Liver (tissue), 7 donors: ENCODE measurements at regions not wholly inside any gene's neighbourhood (a gene's known extent, or its start where the extent isn't known, plus 50 kb on each side); places are given as distances from the start of the nearest gene placed in this dataset.

Source experiments
- DNase-seq: peaks from one replicate; pipeline ENCODE4 v3.0.0-alpha.2; 2017; ENCODE audit warnings: low spot score
- H3K27ac ChIP-seq, 2 donors: one replicate each; pipeline ENCODE4 v1.7.0; 2013; ENCODE audit warnings: inconsistent platforms in 2 of 2, low read length in 2 of 2, control low read depth in 1 of 2, low read depth in 1 of 2, mild to moderate bottlenecking in 1 of 2
- H3K27me3 ChIP-seq, 4 donors: one replicate each; pipeline versions ENCODE4 v1.6.1 to v1.7.0; 2013; ENCODE audit warnings: low read length in 3 of 4, inconsistent platforms in 1 of 4, mild to moderate bottlenecking in 1 of 4, moderate library complexity in 1 of 4; ENCODE audit not compliant: control insufficient read depth in 4 of 4, insufficient read depth in 4 of 4
- H3K36me3 ChIP-seq, 4 donors: one replicate each; pipeline versions ENCODE4 v1.6.1 to v1.7.0; 2013; ENCODE audit warnings: low read length in 3 of 4, mild to moderate bottlenecking in 3 of 4, low read depth in 1 of 4, moderate library complexity in 1 of 4; ENCODE audit not compliant: control insufficient read depth in 4 of 4, insufficient read depth in 3 of 4
- H3K4me1 ChIP-seq, 4 donors: one replicate each; pipeline versions ENCODE4 v1.6.1 to v1.7.0; 2013; ENCODE audit warnings: low read length in 3 of 4, mild to moderate bottlenecking in 3 of 4, moderate library complexity in 1 of 4; ENCODE audit not compliant: control insufficient read depth in 4 of 4, insufficient read depth in 4 of 4
- H3K4me3 ChIP-seq, 3 donors: one replicate each; pipeline versions ENCODE4 v1.6.1 to v1.7.0; 2013; ENCODE audit warnings: low read length in 3 of 3, control low read depth in 1 of 3, low read depth in 1 of 3, mild to moderate bottlenecking in 1 of 3
- H3K9ac ChIP-seq, 2 donors: one replicate each; pipeline ENCODE4 v1.7.0; 2013; ENCODE audit warnings: low read length in 2 of 2, mild to moderate bottlenecking in 2 of 2, moderate library complexity in 2 of 2, control low read depth in 1 of 2, low read depth in 1 of 2
- H3K9me3 ChIP-seq, 4 donors: one replicate each; pipeline versions ENCODE4 v1.6.1 to v1.7.0; 2013; ENCODE audit warnings: low read length in 3 of 4; ENCODE audit not compliant: control insufficient read depth in 4 of 4
- EGR1 ChIP-seq, 2 donors: IDR thresholded peaks; 2 replicates each; pipeline ENCODE4 v1.6.1; 2016 to 2018; ENCODE audit warnings: antibody characterized with exemption in 2 of 2, low read depth in 2 of 2
- FOXA1 ChIP-seq: IDR thresholded peaks from 2 replicates; pipeline ENCODE4 v1.6.1; 2016; ENCODE audit warnings: antibody characterized with exemption
- FOXA2 ChIP-seq: IDR thresholded peaks from 2 replicates; pipeline ENCODE4 v1.6.1; 2016; ENCODE audit warnings: antibody characterized with exemption
- GABPA ChIP-seq, 2 donors: IDR thresholded peaks in 1 of 2; conservative IDR thresholded peaks in 1 of 2; 2 replicates each; pipeline ENCODE4 v1.6.1; 2016; ENCODE audit warnings: antibody characterized with exemption in 2 of 2, mild to moderate bottlenecking in 1 of 2, moderate library complexity in 1 of 2
- HNF4A ChIP-seq, 2 donors: conservative IDR thresholded peaks; 2 replicates each; pipeline ENCODE4 v1.6.1; 2016; ENCODE audit warnings: antibody characterized with exemption in 2 of 2, mild to moderate bottlenecking in 2 of 2
- HNF4G ChIP-seq: IDR thresholded peaks from 2 replicates; pipeline ENCODE4 v1.6.1; 2016; ENCODE audit warnings: antibody characterized with exemption
- JUND ChIP-seq, 2 donors: IDR thresholded peaks; 2 replicates each; pipeline ENCODE4 v1.6.1; 2016; ENCODE audit warnings: antibody characterized with exemption in 2 of 2
- MAX ChIP-seq: IDR thresholded peaks from 2 replicates; pipeline ENCODE4 v1.6.1; 2016; ENCODE audit warnings: antibody characterized with exemption
- NR2F2 ChIP-seq: IDR thresholded peaks from 2 replicates; pipeline ENCODE4 v1.6.1; 2016; ENCODE audit warnings: antibody characterized with exemption
- RAD21 ChIP-seq, 2 donors: IDR thresholded peaks; 2 replicates each; pipeline ENCODE4 v1.6.1; 2016; ENCODE audit warnings: antibody characterized with exemption in 2 of 2, mild to moderate bottlenecking in 2 of 2
- REST ChIP-seq: IDR thresholded peaks from 2 replicates; pipeline ENCODE4 v1.6.1; 2016; ENCODE audit warnings: antibody characterized with exemption, mild to moderate bottlenecking
- RXRA ChIP-seq, 2 donors: IDR thresholded peaks; 2 replicates each; pipeline ENCODE4 v1.6.1; 2017 to 2018; ENCODE audit warnings: antibody characterized with exemption in 2 of 2, mild to moderate bottlenecking in 1 of 2
- SP1 ChIP-seq: IDR thresholded peaks from 2 replicates; pipeline ENCODE4 v1.6.1; 2018; ENCODE audit warnings: antibody characterized with exemption, mild to moderate bottlenecking
- TAF1 ChIP-seq: conservative IDR thresholded peaks from 2 replicates; pipeline ENCODE4 v1.6.1; 2016; ENCODE audit warnings: antibody characterized with exemption, mild to moderate bottlenecking
- YY1 ChIP-seq: IDR thresholded peaks from 2 replicates; pipeline ENCODE4 v1.6.1; 2016; ENCODE audit warnings: antibody characterized with exemption, mild to moderate bottlenecking
- ZBTB33 ChIP-seq: IDR thresholded peaks from 2 replicates; pipeline ENCODE4 v1.6.1; 2016; ENCODE audit warnings: antibody characterized with exemption
- WGBS: extraction: QIAGEN DNeasy Blood & Tissue Kit; methylation state at CpG from one replicate; pipeline ENCODE4 v1.1.7; 2013; 5-methylcytosine and 5-hydroxymethylcytosine counted together
- donor health status: healthy.
- donor health status: healthy.
- donor health status: healthy.
- donor health status: healthy.

- no peak for TF ChIP-seq GABPA (IDR thresholded peaks at IDR 0.05 in 1 of 2, conservative IDR thresholded peaks at IDR 0.05 in 1 of 2)
- TF ChIP-seq SP1, result no peak
- no peak for TF ChIP-seq MAX
- TF ChIP-seq REST, result no peak
- TF ChIP-seq RXRA (IDR thresholded peaks at IDR 0.05), result no peak
- Histone ChIP-seq H3K4me3 (no peak overlapping the region), H3K9ac (no peak overlapping the region), H3K9me3 (no peaks in the 10 kb centered on the region), H3K27ac (no peak overlapping the region), H3K27me3 (peaks cover 0 to 9% (median 0%) of the 10 kb centered on the region in 4 donors), H3K36me3 (no peaks in the 10 kb centered on the region), H3K4me1 (no peaks in the 10 kb centered on the region)
- no peak for DNase-seq
- WGBS, result 67% methylated on average over 3 of the region's 3 CpGs
These were observed 76.8 kb downstream of the LINC00237 start for GRCh38 chr20:21029341-21029740.

GRCh38 chr20:21028921-21029320 lies 77.2 kb downstream of the LINC00237 start:
- TF ChIP-seq EGR1 (IDR thresholded peaks at IDR 0.05; ENCODE audit: low read depth in 2 of 2) (no peak), TAF1 (no peak), GABPA (IDR thresholded peaks at IDR 0.05 in 1 of 2, conservative IDR thresholded peaks at IDR 0.05 in 1 of 2) (no peak)
- H3K4me1 ChIP-seq, result no peaks in the 10 kb centered on the region
- H3K36me3 ChIP-seq, result no peaks in the 10 kb centered on the region
- H3K4me3 ChIP-seq, result no peak overlapping the region
- WGBS, result 70% methylated on average over 4 of the region's 4 CpGs
- no peak overlapping the region for H3K27ac ChIP-seq
- no peak for DNase-seq
- no peaks in the 10 kb centered on the region for H3K9me3 ChIP-seq
- peaks cover 0 to 11% (median 0%) of the 10 kb centered on the region in 4 donors for H3K27me3 ChIP-seq
- no peak overlapping the region for H3K9ac ChIP-seq

- no peak for DNase-seq
These were observed 77.7 kb downstream of the LINC00237 start for GRCh38 chr20:21028436-21028835.

More at GRCh38 chr20:21028436-21028835, 77.7 kb downstream of the LINC00237 start:
- Histone ChIP-seq H3K9ac (no peak overlapping the region), H3K27ac (no peak overlapping the region), H3K27me3 (peaks cover 0 to 11% (median 0%) of the 10 kb centered on the region in 4 donors), H3K36me3 (no peaks in the 10 kb centered on the region), H3K4me3 (no peak overlapping the region), H3K4me1 (no peaks in the 10 kb centered on the region), H3K9me3 (no peaks in the 10 kb centered on the region)
- WGBS, result 24% methylated on average over 3 of the region's 3 CpGs
- TF ChIP-seq FOXA2 (no peak), REST (no peak), ZBTB33 (no peak), YY1 (no peak), NR2F2 (no peak), MAX (no peak), HNF4A (conservative IDR thresholded peaks at IDR 0.05) (no peak), TAF1 (no peak), HNF4G (no peak), FOXA1 (no peak), RAD21 (IDR thresholded peaks at IDR 0.05) (no peak), RXRA (IDR thresholded peaks at IDR 0.05) (no peak), JUND (IDR thresholded peaks at IDR 0.05) (no peak)
